HG02798 (cell line): ENCODE measurements at regions not wholly inside any gene's neighbourhood (a gene's known extent, or its start where the extent isn't known, plus 50 kb on each side); places are given as distances from the start of the nearest gene placed in this dataset.

ENCODE experiments used
- ATAC-seq: cut with Tn5 transposase; IDR thresholded peaks from one replicate; pipeline ENCODE4 v1.9.1; 2021; ENCODE audit warnings: mild to moderate bottlenecking; ENCODE audit not compliant: unreplicated experiment, poor library complexity

GRCh38 chr1:182200025-182200812 is 138.7 kb upstream of the ZNF648 start:
- ATAC-seq: no peak

- no peak for ATAC-seq
Measured at GRCh38 chr1:182198006-182198605, 136.6 kb upstream of the ZNF648 start.

- ATAC-seq: no peak
Measured at GRCh38 chr1:182196897-182197870, 135.7 kb upstream of the ZNF648 start.

GRCh38 chr1:182195733-182196132 is 134.2 kb upstream of the ZNF648 start:
- no peak for ATAC-seq

GRCh38 chr1:182193908-182194550 is 132.5 kb upstream of the ZNF648 start:
- ATAC-seq: peak; percentile 38

GRCh38 chr1:182192966-182193365 is 131.5 kb upstream of the ZNF648 start:
- no peak for ATAC-seq

- peak; percentile 69 for ATAC-seq
Measured at GRCh38 chr1:182192215-182192614, 130.7 kb upstream of the ZNF648 start.

- no peak for ATAC-seq
Measured at GRCh38 chr1:182191381-182192115, 130.0 kb upstream of the ZNF648 start.

- no peak for ATAC-seq
Measured at GRCh38 chr1:182189535-182190066, 128.1 kb upstream of the ZNF648 start.

GRCh38 chr1:182186757-182187146 is 125.2 kb upstream of the ZNF648 start:
- ATAC-seq: no peak

- no peak for ATAC-seq
Measured at GRCh38 chr1:182185842-182186756, 124.6 kb upstream of the ZNF648 start.

GRCh38 chr1:182185136-182185535 is 123.6 kb upstream of the ZNF648 start:
- ATAC-seq: no peak

- no peak for ATAC-seq
Measured at GRCh38 chr1:182183606-182184005, 122.1 kb upstream of the ZNF648 start.

GRCh38 chr1:182182311-182182710 is 120.8 kb upstream of the ZNF648 start:
- ATAC-seq: no peak

- ATAC-seq: no peak
Measured at GRCh38 chr1:182181167-182181572, 119.7 kb upstream of the ZNF648 start.

- no peak for ATAC-seq
Measured at GRCh38 chr1:182175361-182175931, 113.9 kb upstream of the ZNF648 start.

- ATAC-seq: no peak
Measured at GRCh38 chr1:182174513-182174855, 113.0 kb upstream of the ZNF648 start.

- ATAC-seq: no peak
Measured at GRCh38 chr1:182173808-182174512, 112.4 kb upstream of the ZNF648 start.
